NCI-H774 (cell line): ENCODE measurements at regions not wholly inside any gene's neighbourhood (a gene's known extent, or its start where the extent isn't known, plus 50 kb on each side); places are given as distances from the start of the nearest gene placed in this dataset.
A peak's percentile ranks its signal among the peaks of the same experiment; 100 is the strongest.

Experiments
- DNase-seq: peaks from one replicate; lab custom pipeline; 2025; lab: John Stamatoyannopoulos, UW

DNA sequence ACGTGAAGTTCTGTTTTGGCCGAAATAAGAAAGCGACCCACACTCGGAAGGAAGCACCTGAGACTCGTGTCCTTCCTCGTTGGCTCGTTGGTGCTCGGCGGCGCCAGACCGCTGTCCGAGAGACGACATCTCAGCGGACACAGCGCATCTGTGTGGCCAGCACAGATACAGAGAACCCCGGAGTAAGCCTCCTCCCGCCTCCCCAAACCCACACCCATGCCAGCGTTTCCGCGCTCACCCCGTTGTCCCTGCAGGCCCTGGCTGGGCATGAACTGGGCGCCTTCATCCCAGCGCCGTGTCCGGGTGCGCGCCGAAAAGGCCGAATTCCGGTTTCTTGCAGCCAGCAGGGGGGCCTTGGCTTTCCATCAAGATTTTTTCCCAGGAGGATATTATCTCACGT is 127.6 kb downstream of the SOX1 start:
- no peak for DNase-seq

GRCh38 chr13:112198396-112199010 is 131.6 kb downstream of the SOX1 start:
- no peak for DNase-seq

DNA sequence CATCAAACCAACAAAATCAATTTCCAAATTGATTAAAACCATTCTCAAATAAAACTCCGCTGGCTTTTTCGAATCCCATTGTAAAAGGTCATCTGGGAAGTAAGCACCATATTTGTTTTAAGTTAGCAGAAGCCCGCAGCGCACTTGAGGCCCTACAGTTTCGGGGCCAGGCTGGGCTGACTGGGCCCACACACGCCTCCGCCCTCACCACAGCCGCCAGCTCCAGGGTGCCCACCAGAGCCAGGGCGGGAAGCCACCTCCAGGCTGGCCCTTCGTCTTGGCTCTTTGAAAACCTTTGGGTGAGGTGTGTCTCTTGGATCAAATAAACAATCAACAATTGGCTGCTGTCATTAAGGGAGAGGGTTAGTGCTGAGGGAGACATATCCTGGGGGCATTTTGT is 133.3 kb downstream of the SOX1 start:
- no peak for DNase-seq

GRCh38 chr13:112202266-112202665 is 135.3 kb downstream of the SOX1 start:
- DNase-seq: no peak

GRCh38 chr13:112202966-112203365 is 136.0 kb downstream of the SOX1 start:
- no peak for DNase-seq

- DNase-seq: no peak
Measured at GRCh38 chr13:112203614-112204013, 136.7 kb downstream of the SOX1 start.

DNA sequence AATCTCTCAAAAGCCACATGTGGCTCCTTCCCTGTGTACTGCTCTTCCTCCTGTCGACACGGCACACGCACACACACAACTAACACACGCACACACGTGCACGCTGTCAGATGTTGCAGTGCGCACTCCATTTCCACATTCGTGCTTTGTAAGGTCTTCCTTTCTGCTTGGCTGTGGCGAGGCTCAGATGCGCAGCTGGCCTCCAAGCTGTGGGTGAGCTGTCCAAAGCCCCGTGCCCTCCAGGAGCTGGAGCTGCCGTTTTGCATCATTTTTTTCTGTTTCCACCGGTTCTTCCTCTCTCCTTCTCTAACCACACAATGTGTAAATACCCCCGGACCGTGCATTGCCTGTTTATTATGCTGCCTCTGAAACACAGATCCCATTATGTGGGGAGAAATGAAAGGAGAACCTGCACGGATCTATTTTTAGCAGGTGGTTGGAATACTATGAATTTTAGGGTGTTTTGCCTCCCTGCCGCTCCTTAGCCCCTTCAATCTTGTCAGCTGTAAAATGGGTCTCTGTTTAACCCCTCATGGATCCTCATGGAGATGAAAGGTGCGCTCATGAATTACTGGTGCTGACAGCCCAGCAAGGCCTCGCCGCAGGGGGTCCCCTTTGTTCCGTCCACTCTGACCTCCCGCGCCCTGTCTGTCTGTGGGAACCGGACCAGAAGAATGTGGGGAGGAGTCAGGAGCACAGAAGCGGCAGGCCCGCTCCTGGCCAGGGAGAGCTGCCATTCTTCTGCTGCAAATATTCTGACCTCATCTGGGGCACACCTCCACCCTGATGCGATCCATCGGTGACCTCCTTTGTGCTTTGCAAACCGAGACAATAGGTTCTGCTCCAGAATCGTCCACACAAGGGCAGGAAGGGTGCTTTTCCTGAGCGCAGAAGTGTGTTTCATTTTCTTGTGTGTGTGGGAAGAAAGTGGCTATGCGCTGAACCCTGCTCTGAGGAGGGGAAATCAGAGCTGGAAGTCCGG is 137.7 kb downstream of the SOX1 start:
- peak; percentile 32 for DNase-seq

- no peak for DNase-seq
Measured at GRCh38 chr13:112205990-112206389, 139.0 kb downstream of the SOX1 start.

DNA sequence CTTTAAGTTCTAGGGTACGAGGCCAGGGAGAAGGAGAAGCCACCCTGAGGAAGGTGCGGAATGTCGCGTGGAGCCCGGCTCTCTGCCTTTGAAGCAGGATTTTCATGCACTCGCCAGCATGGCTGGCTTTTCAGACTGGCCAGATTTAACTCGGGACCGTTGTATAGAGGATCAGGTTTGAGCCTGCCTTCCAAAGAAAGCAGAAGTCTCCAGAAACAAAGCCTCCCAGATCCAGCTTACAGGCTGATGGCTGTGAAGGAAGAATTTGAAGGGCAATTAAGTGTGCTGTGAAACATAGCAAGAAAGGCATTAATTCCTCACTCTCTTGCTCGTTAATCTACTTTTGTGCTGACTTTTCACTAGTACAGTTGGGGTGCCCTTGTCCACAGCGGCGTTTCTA is 140.2 kb downstream of the SOX1 start:
- DNase-seq: no peak

DNA sequence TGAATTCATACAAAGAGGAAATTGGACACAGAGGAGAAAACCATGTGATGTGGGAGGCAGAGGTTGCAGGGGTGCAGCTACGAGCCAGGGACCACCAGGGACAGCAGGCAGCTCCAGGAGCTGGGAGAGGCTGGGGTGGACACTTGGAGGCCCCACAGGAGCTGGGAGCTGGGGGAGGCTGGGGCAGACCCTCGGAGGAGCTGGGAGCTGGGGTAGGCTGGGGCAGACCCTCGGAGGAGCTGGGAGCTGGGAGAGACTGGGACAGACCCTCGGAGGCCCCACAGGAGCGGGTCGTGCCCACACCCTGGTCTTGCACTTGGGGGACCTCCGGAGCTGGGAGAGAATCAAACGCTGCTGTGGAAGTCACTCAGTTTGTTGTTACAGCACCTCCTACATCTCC is 141.7 kb downstream of the SOX1 start:
- DNase-seq: no peak

GRCh38 chr13:112209266-112209665 is 142.3 kb downstream of the SOX1 start:
- no peak for DNase-seq

DNA sequence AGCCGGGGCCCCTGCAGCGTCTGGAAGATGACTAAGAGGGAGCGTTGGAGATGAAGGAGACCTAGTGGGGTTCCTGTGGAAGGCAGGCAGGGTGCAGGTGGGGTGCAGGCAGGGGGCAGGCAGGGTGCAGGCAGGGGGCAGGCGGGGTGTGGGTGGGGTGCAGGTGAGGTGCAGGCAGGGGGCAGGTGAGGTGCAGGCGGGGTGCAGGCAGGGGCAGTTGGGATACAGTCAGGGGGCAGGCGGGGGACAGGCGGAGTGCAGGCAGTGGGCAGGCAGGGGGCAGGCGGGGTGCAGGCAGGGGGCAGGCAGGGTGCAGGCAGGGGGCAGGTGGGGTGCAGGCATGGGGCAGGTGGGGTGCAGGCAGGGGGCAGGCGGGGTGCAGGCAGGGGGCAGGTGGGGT is 142.8 kb downstream of the SOX1 start:
- no peak for DNase-seq

DNA sequence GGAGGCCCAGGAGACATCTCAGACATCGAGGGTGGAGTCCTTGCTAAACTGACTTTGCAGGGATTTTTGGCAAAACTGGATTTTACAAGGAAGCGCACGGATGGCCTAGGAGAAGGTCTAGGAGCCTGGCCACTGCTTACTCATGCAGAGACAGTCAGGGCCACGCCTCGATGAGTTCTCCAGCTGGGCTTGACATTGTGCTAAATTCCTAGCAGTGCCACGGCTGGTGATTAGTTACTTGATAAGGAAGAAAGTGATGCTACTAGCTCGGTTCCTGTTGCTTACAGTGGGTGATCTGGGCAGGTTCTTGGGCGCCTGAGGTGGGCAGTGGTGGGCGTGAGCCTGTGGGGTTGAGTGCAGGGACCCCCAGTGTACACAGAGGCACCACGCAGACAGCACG is 143.4 kb downstream of the SOX1 start:
- DNase-seq: no peak

GRCh38 chr13:112212533-112212932 is 145.6 kb downstream of the SOX1 start:
- DNase-seq: no peak

- peak; percentile 99 for DNase-seq
Measured at GRCh38 chr13:112213467-112214255, 146.7 kb downstream of the SOX1 start.

DNA sequence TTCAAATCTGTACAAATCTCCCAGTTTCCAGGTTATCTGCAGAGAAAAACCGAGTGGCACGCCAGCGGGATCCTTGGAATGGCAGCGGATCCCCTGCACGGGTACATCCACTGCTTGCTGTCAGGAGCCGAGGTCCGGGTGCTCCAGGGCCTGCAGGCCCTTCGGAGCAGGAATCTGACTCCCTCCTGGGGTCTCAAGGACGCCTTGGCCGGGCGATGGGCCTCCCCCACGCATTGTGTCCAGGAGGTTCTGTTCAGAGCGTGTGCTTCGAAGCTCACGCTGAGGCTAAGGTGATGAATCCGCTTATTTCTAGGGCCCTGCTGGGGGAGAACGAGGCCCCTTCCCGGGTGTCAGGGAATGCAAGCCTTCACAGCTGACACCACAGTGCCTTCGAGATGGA is 148.9 kb downstream of the SOX1 start:
- no peak for DNase-seq

- DNase-seq: no peak
Measured at GRCh38 chr13:112217431-112217830, 150.5 kb downstream of the SOX1 start.

- DNase-seq: no peak
Measured at GRCh38 chr13:112218416-112218815, 151.5 kb downstream of the SOX1 start.

DNA sequence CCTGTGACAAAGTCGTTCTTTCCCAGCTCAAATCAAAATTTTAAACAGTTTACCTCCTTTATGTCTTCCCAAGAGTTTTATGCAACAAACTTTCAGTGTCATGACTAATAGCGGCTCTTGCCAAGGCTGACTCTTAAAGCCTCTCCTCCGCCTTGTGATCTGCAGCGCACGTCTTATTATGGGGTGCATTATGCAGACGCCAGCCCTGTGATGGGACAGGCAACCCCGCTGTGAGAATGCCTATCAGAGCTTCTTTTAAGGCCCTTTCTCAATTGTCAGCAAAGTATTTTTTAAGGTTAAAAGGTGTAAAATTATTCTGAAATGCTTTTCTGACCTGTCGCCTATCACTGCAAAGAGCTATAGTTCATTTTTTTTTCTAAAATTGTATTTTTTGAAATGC is 152.8 kb downstream of the SOX1 start:
- no peak for DNase-seq

GRCh38 chr13:112220296-112220875 is 153.4 kb downstream of the SOX1 start:
- no peak for DNase-seq

DNA sequence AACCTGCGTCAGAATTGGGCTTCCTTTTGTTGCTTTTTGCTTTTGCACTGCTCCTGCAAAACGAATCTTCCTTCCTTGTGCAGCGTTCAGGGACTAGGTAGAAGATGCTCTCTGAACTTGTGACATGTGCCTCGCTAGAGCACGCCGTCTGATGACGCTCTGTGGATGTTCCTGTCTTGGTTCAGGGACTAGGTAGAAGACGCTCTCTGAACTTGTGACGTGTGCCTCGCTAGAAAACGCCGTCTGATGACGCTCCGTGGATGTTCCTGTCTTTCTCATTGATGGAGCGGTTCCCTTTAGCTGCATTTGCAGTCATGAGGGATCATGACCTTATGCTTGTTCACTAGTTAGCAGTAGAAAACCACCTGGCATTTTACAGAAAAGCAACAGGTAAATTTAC is 154.0 kb downstream of the SOX1 start:
- no peak for DNase-seq

DNA sequence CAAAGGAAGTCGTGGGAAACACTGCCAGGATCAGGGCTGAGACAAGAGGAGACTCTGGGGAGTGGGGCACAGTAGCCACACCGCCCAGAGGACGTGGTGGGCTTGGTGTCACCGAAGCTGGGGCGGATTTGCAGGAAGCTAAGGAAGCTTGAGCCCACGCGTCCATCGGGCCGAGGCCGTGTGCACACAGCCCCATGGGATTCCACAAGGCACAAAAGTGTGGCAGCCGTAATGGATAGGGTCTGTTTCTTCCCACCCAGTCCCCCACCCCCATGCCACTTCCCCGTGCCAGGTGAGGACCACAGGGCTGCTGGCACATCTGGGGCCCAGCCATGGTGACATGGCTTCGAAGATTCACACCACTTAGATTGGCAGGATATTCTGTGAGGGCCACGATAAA is 153.2 kb upstream of the SPACA7 start:
- DNase-seq: no peak
